ENCODE measurements at regions not wholly inside any gene's neighbourhood (a gene's known extent, or its start where the extent isn't known, plus 50 kb on each side); places are given as distances from the start of the nearest gene placed in this dataset.
"Not testable (repeated sequence)": the region's sequence is repeated elsewhere in the genome, so short reads cannot be mapped to it uniquely, and the experiment has no call there.

- no peak for TF ChIP-seq CTCF (IDR thresholded peaks at IDR 0.05)
- H3K27ac ChIP-seq: no peak overlapping the region
- DNase-seq (ENCODE audit: low spot score): no peak
- no peak overlapping the region for H3K4me3 ChIP-seq
Measured at GRCh38 chr1:234950598-234950997, 178.0 kb downstream of the TOMM20 start.

GRCh38 chr1:234949528-234949927, 179.1 kb downstream of the TOMM20 start:
- not testable (repeated sequence) for DNase-seq (ENCODE audit: low spot score); H3K4me3 ChIP-seq; H3K27ac ChIP-seq

- TF ChIP-seq CTCF (IDR thresholded peaks at IDR 0.05): no peak
- H3K27ac ChIP-seq: peak overlapping the region in 1 of 2 donors; percentile 2
- no peak overlapping the region for H3K4me3 ChIP-seq
- no peak for DNase-seq (ENCODE audit: low spot score)
Measured at GRCh38 chr1:234944439-234945344, 183.9 kb downstream of the TOMM20 start.

- no peak for TF ChIP-seq CTCF (IDR thresholded peaks at IDR 0.05)
- Histone ChIP-seq H3K4me3 (no peak overlapping the region), H3K27ac (no peak overlapping the region)
- DNase-seq (ENCODE audit: low spot score): no peak
Measured at GRCh38 chr1:234943836-234944402, 184.7 kb downstream of the TOMM20 start.

- DNase-seq (ENCODE audit: low spot score): no peak
- no peak overlapping the region for H3K4me3 ChIP-seq
- TF ChIP-seq CTCF (IDR thresholded peaks at IDR 0.05): no peak
- no peak overlapping the region for H3K27ac ChIP-seq
Measured at GRCh38 chr1:234942879-234943506, 185.6 kb downstream of the TOMM20 start.

- no peak for DNase-seq (ENCODE audit: low spot score)
- H3K27ac ChIP-seq: no peak overlapping the region
- TF ChIP-seq CTCF (IDR thresholded peaks at IDR 0.05): no peak
- no peak overlapping the region for H3K4me3 ChIP-seq
Measured at GRCh38 chr1:234942012-234942332, 186.7 kb downstream of the TOMM20 start.

- Histone ChIP-seq H3K4me3 (no peak overlapping the region), H3K27ac (no peak overlapping the region)
- no peak for DNase-seq (ENCODE audit: low spot score)
- TF ChIP-seq CTCF (IDR thresholded peaks at IDR 0.05): no peak
Measured at GRCh38 chr1:234941321-234942011, 187.2 kb downstream of the TOMM20 start.
